ENCODE measurements at regions not wholly inside any gene's neighbourhood (a gene's known extent, or its start where the extent isn't known, plus 50 kb on each side); places are given as distances from the start of the nearest gene placed in this dataset.
"Not testable (repeated sequence)": the region's sequence is repeated elsewhere in the genome, so short reads cannot be mapped to it uniquely, and the experiment has no call there.

DNA sequence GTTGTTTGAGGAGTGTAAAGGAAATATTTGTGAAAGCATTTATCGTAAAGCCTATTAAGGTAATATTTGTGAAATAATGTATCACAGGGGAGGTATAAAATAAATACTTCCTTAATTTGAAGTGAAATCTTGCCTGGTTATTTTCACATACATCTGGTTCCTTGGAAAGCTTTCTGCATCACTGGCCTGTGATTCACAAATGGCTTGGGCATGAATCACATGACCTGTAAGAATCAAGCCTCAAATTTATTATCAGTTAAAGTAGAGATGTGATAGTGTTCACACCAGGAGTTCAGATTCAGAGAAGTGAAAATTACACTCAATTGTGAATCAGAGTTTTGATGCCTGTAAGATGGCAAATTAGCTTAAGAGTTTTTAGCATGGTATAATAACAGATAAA, 1911.4 kb downstream of the STIM2 start:
- DNase-seq, result no peak

DNA sequence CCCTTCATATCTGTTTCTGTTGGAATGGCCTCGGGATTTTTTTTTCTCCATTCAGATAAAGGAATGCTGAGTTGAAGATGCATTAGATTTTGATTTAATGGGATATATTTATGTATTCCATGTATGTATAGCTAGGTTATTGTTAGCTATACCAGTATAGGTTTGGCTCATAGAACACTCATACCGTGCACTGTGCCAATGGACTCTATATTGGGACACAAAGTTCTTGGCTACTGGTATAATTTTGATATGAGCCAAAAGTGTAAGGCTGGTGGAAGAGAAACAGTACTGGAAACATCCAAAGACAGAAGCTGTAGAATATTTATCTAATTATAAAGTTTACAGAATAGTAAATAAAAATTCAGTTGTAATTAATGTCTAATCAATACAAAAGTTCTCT, 1912.1 kb downstream of the STIM2 start:
- no peak for DNase-seq

DNA sequence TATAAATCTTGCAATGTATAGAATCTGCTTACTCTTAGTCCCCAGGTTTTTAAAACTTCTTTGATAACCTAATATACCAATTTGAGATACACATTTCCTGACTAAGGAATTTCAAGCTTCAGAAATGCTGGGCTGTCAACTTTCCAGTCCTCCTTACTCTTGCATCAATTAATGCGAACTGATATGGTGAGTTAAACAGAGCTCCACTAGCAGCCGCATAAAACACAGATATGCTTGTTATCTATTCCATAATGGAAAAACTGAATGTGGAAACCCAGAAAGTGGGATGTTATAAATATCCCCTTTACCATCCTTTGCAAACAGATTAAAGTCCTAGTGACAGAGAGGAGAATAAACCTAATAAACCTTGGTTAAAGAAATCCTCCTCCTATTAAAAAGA, 1913.7 kb downstream of the STIM2 start:
- no peak for DNase-seq

DNA sequence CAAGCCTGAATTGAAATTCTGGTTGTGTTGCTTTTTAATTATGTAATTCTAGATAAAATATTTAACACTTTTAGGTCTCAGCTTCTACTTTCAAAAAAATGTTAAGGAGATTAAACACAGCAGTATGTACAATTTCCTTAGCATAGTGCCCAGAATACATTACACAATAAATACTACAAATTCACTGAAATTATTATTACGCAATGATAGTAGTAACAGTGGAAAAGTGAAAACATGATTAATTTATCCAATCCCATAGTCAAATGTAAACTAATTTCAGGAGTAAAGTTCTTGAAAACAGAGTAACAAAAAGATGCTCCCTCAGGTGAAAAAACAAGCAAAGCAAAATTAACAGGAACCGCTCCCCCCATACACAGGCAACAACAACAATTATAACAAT, 1915.4 kb downstream of the STIM2 start:
- no peak for DNase-seq

DNA sequence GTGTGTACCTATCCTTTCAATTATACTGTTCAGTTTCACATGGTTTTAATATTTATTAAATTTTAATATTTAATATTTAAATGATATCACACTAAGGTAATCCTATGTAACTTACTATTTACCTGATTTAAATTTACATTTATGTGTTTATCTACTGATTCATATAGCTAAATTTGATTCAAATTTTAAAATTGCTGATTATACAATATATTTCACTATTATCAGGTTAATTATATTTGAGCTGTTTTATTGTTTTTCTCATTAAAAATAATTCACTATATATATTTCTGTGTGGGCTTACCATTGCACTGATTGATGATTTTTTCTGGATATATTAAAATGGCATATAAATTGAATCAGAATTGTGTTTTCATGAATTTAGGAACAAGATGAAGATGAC, 1923.5 kb downstream of the STIM2 start:
- no peak for DNase-seq

DNA sequence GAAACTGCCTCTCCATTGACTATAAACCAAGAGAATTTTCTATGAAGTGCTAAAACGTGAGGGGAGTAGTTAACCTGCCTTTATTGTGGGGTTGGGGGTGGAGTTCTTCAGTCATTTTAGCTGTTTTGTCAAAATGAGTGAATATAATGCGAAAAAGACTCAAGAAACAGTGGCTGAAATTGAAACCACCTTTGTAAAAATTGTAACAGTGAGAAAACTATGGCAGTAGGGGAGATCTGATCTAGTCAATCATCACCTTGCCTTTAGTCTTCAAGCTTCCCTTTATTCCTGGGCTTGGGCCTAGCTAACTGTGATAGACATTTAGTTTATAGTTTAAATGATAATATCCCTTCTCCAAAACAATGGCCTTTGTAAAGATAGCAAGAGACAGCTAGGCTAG, 1927.3 kb downstream of the STIM2 start:
- DNase-seq, result no peak

DNA sequence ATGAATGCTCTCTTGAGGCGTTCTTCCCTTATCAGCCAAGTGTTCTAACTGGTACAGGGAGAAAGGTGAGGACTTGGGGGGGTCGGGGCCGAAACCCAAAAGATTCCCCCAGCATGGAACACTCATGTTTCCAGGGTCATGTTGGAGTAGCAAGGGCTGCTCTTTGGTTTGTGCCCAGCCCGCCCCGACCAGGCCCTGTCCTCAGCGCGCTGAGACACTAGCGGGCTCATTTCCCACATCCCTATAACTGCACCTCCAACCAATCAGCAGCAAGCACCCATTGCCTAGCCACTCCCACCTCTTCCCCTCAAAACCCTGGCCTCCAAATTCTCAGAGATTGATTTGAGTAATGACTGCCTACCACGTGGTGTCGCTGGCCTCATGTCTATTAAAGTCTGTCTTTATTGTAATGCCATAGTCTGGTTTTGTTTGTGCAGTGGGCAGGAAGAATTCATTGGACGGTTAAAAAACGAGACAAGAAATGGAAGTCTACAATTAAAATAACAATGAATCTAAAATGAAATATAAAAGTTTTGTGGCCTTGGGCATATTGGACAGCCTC, 1928.4 kb downstream of the STIM2 start:
- DNase-seq, result no peak

DNA sequence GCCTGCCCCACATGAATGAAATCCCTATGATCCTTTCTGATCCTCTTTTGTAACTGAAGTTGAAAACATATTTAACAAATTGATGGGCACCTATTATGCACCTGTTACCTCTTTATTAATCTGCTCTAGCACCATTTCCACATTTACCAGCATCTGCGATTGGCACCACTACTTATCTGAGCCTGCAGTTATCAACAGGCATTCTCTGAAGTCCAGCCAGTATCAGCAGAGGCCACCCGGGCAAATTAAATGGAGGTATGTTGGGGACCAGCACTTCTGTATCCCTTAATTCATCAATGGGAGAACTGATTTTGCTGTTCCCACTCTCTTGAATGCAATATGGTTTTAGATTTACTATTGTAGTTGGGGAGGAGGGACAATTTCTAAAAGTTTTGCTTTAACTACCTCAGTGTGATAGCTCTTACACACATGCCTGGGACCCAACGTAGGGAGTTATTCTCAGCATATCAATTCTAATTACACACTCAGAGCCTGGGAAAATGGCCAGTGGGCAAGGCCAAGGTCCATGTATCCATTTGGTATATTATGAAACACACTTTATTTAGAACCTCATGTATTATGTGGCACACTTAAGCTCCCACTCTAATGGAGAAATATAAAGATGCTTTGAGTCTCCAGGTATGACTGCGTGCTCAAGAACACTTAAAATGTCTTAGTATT, 1927.1 kb upstream of the PCDH7 start:
- no peak for DNase-seq

DNA sequence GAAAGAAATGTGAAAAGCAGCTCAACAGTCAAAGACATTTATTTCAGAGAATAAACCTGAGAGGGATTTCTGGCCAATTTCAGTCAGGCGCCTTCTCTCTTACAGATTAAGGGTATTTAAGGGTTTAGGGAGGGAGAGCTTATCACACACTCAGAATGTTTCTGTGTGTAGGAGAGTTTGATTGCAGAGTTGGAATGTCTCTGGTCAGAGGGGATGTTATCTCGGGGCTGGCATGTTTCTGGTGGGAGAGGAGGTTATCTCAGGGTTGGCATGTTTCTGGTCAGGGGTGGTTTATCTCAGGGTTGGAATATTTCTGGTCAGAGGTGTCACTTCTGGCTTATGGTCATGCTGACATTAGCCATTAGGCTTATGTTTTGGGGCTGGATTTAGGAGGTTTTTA, 1920.5 kb upstream of the PCDH7 start:
- no peak for DNase-seq

DNA sequence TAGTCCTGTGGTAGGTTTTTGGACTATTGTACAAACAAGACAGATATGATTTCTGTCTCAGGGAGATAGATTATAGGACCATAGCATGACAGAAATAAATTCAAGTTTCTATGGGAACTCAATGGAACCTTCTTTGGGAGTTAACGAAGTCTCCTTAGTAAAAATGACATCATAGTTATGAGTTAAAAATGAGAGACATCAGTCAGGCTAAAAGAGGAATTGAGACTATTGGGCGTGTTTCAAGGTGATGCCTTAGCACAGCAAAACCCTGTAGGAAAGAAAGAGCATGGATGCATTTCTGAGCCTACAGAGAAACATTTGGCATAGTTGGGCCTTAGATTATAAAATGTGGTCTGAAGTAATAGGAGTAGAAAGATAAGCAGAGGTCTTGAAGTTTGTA, 1909.1 kb upstream of the PCDH7 start:
- DNase-seq, result no peak

DNA sequence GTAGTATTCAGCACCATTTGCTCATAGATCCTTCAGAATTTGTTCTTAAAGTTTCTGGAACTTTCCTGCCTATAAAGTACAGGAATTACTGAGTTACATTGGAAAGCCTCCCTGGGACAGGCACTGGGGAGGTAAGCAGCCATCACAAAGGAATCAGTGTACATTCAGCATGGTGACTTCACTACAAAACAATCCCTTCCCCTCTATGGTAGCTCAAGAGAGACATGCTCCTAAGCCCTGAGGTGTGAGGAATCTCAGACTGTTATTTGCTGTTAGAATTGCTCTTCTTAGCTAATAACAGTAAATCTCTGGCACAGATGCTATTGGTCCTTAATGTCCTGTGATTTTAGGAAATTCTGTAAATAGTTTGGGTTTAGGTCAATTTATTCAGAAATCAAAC, 1898.0 kb upstream of the PCDH7 start:
- DNase-seq, result no peak

DNA sequence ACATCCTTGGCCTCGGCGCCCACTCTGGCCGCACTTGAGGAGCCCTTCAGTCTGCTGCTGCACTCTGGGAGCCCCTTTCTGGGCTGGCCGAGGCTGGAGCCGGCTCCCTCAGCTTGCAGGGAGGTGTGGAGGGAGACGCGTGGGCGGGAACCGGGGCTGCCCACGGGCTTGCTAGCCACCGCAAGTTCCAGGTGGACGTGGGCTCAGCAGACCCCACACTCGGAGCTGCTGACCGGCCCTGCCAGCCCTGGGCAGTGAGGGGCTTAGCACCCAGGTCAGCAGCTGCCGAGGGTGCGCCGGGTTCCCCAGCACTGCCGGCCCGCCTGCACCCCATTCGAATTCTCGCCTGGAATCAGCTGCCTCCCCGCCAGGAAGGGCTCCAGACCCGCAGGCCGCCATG, 1892.3 kb upstream of the PCDH7 start:
- no peak for DNase-seq

DNA sequence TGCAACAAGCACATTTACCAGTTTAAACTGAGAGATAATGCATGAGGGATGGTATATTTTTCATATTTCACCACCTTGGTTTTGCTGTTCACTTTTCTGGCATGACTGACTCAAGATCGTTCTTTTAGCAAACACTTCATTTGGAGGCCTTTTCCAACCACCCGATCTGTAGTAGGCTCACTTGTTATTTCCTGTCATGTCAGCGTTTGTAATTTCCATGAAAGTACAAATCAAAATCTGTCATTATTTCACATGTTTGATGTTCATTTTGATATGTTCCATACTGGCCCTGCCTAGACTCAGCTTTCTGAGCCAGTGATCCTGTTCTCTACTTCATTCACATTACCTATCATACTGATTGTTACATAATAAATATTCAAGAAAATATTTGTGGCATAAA, 1888.3 kb upstream of the PCDH7 start:
- DNase-seq, result no peak

DNA sequence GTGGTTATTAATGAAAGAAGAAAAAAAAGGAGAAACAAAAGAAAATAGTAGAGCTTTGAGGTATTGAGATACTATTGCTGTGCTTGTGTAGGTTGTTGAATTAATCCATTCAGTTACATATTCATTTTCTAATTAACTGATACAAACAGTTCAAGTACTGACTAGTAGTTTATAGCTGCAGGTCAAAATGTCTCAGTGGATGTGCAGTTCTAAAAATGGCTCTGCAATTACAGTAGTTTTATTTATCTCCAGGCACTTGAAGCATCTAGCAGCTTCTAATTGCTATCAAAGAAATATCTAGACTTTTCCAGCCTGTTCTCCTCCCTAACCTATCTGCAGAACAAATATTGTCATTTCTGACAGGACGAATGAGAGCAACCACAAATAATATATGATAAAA, 1887.7 kb upstream of the PCDH7 start:
- no peak for DNase-seq

DNA sequence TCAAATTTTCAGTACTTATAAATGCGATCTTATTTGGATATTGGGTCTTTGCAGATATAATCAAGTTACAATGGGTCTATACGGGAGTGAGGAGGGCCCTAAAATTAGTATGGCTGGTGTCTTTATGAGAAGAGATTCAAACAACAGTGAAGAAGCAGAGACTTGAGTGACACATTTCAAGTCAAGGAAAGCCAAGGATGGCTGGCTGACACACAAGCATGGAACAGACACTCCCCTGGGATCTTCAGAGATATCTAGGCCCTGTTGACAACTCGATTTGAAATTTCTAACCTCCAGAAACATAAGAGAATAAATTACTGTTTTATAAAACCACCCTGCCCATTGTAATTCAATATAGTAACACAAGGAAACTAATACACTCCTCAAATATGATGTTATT, 1886.0 kb upstream of the PCDH7 start:
- DNase-seq, result no peak

DNA sequence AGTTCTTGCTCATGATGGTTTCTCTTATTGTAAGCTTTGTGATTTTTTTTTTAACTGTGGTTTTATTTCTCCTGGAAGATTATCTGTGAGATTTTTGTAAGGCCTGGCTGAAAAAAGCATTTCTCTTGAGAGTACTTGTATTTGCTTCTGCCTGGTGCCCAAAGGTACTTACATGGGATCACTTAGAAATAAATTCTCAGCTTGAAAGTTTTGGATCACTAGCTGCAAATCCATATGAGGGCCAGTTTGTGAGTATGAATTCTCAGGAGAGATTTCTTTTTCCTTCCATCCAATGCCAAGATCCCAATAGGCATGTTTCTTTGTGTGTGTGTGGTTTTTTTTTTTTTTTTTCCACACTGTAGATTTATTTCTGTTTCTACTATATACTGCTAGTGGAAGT, 1884.7 kb upstream of the PCDH7 start:
- no peak for DNase-seq

DNA sequence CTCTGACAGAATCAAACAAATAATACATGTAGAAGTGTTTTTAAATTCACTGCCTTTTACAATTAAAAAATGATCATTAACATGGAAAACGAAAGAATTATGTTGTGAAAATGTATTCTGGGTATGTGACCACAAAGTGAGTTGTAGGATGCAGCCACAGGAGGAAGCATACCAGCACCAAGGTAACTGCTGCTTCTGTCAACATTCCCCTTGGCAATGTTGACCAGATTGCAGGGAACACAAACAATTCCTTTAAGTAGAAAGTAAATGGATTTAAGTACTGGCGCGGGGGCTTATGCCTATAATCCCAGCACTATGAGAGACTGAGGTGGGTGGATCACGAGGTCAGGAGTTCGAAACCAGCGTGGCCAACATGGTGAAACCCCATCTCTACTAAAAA, 1877.9 kb upstream of the PCDH7 start:
- DNase-seq, result no peak

DNA sequence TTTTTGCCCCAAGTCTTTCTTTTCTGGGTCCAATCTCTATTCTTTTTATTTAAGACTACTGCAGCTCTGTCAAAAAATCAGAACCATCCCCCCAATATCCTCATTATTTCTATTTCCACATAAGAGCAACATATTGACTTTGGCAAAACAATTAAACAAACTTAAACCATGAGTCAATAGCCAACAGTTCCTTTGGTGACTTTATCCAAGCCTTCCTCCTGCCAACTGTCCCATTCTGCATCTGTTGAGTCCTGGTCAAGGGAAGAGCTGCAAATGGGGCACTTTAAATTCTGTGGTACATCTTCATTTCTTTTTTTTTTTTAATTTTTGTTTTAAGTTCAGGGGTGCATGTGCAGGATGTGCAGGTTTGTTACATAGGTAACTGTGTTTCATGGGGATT, 1875.0 kb upstream of the PCDH7 start:
- no peak for DNase-seq

DNA sequence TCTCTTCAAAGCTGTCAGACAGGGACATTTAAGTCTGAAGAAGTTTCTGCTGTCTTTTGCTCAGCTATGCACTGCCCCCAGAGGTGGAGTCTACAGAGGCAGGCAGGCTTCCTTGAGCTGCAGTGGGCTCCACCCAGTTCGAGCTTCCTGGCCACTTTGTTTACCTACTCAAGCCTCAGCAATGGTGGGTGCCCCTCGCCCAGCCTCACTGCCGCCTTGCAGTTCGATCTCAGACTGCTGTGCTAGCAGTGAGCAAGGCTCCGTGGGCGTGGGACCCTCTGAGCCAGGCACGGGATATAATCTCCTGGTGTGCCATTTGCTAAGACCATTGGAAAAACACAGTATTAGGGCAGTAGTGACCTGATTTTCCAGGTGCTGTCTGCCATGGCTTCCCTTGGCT, 1863.1 kb upstream of the PCDH7 start:
- not testable (repeated sequence) for DNase-seq

DNA sequence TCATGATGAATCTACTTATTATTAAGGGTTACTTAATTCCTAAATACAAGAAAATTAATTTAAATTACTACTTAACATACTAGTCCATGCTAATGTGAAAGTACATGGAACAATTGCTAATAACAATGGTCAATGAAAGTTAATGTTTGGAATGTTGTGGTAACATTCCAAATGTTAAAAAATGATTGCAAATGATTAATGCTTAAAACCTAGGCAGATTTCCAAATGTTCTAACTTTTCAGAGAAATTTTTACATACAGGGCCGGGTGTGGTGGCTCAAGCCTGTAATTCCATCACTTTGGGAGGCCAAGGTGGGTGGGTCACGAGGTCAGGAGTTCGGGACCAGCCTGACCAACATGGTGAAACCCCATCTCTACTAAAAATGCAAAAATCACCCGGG, 1851.3 kb upstream of the PCDH7 start:
- DNase-seq, result no peak

DNA sequence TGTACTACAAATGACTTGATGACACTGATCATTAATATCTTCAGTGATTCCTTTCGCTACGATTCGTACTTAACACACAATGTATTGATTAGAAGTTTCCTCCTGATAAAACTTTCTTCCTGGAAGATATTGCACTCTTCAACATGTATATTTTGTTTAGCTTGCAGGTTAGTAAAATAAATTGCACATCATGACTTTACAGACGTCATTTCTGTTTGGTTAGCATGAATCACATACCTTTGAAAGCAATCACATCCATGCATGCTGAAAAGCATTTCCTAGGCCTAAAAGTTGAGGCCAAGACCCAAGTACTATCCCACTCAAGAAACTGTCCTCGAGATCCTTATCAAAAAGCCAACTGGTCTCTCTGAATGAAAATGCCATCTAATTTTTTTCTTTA, 1841.0 kb upstream of the PCDH7 start:
- DNase-seq, result no peak

DNA sequence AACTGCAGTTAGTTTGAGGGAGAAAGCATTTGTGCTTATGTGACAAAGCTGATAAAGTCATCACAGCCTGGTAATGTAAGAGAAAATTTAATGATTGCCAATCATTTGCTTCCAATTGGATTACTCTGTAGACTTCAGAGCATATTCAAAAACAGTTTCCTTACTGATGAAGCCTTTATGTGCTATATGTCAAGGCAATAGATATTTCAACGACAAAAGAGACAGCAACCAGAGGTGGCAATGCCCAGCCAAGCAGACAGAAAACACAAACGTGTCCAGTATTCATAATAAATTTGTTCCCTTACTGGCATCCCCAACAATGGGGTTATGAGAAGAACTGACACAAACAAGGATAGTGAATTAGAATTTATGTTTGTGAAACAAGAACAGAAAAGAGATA, 1840.3 kb upstream of the PCDH7 start:
- no peak for DNase-seq

DNA sequence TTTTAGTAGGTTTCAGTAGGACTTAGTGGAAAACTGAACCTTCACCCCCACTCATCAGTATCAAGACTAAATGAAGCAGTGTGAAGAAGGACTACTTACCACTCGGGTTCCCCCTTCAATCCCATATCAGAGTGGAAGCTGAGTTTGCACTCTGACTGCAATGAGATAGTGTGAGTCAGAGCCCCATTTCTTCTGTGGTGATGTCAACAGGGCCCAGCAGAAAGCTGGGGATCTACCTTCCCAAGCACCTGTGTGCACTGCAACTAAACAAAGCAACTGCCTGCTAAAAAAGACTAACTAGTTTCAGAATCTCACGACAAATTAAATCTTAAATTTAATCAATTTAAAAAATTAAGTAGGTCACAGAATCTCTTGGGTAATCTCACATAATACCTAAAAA, 1837.0 kb upstream of the PCDH7 start:
- no peak for DNase-seq

DNA sequence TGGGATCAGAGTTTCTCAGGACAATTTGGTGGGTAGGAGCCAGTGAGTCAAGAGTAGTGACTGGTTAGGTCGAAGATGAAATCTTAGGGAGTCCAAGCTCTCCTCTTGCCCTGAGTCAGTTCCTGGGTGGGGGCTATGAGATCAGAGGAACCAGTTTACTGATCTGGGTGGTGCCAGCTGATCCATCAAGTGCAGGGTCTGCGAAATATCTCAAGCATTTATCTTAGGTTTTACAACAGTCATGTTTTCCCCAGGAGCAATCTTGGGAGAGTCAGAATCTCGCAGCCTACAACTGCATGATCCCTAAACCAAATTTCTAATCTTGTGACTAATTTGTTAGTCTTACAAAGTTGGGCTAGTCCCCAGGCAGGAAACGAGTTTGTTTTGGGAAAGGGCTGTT, 1833.2 kb upstream of the PCDH7 start:
- no peak for DNase-seq

DNA sequence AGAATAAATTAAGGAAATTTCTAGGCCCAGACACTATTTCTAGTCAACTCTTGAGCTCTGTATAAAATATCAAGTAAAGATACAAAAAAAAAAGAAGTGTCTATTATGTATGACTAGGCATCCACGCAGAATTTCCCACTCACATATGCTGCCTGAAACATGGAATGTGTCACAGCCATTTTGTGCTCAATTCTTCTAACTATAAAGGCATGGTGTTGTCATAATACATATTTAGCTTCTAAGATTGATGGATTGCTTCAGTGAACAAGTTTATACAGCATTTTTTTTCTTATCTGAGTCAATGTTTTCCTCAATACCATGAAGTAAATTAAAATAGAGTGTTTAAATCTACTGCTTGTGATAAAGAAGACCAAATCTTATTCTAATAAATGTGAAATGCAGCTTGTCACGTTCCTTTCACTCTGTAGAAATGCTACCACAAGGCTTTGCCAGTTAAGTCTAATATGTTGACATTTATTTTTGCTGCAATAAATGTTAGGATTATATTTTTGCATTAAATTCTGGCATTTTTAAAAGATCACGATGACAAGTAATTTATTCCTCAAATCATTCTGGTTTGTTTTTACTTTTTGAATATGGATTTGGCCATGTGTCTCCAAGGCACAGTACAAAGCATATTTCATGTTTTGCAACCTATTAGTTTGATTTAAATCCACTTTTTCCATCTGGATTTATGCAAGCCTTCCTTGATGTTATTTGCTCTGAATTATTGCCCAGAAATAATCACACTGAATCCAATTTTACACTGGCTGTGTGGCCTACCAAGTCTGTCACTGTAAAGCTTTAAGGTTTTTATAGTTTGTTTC, 1829.0 kb upstream of the PCDH7 start:
- DNase-seq, result no peak
